Heart right ventricle (tissue), 16 donors: ENCODE measurements at regions not wholly inside any gene's neighbourhood (a gene's known extent, or its start where the extent isn't known, plus 50 kb on each side); places are given as distances from the start of the nearest gene placed in this dataset.

ENCODE experiments used
- ATAC-seq, 8 donors: fragments of 200-7000 bp; cut with Tn5 transposase; one replicate each; pipeline ENCODE4 v1.9.1; 2020; ENCODE audit warnings: mild to moderate bottlenecking in 8 of 8, moderate library complexity in 8 of 8, moderate number of reproducible peaks in 1 of 8
- DNase-seq, 2 donors: peaks; one replicate each; pipeline ENCODE4 v3.0.0-alpha.2; 2020
- H3K27ac ChIP-seq, 10 donors: fragments of 200-600 bp; sonication (generic) in 2 of 10; one replicate each; pipeline versions ENCODE4 v1.5.0 to v1.8.0; 2020 to 2022; ENCODE audit warnings: mild to moderate bottlenecking in 3 of 10
- H3K27me3 ChIP-seq, 7 donors: fragments of 200-600 bp; one replicate each; pipeline ENCODE4 v1.8.0; 2021 to 2022; ENCODE audit warnings: mild to moderate bottlenecking in 2 of 7
- H3K36me3 ChIP-seq, 9 donors: fragments of 200-600 bp; sonication (generic) in 1 of 9; one replicate each; pipeline versions ENCODE4 v1.5.0 to v1.8.0; 2020 to 2022; ENCODE audit warnings: mild to moderate bottlenecking in 2 of 9
- H3K4me1 ChIP-seq, 9 donors: fragments of 200-600 bp; sonication (generic) in 1 of 9; one replicate each; pipeline versions ENCODE4 v1.5.0 to v1.8.0; 2020 to 2022; ENCODE audit warnings: mild to moderate bottlenecking in 4 of 9
- H3K4me3 ChIP-seq, 10 donors: fragments of 200-600 bp; sonication (generic) in 2 of 10; one replicate each; pipeline versions ENCODE4 v1.5.0 to v1.8.0; 2020 to 2022; ENCODE audit warnings: mild to moderate bottlenecking in 7 of 10, moderate library complexity in 2 of 10
- H3K9me3 ChIP-seq, 11 donors: fragments of 200-600 bp in 10 of 11; sonication (generic) in 2 of 11; one replicate each; pipeline versions ENCODE4 v1.5.0 to v1.8.0; 2013 to 2022; ENCODE audit warnings: mild to moderate bottlenecking in 2 of 11, control low read depth in 1 of 11, moderate library complexity in 1 of 11
- WGBS, 2 donors: extraction: QIAGEN DNeasy Blood & Tissue Kit; methylation state at CpG; one replicate each; pipeline ENCODE4 v1.1.7; 2013; ENCODE audit warnings: inconsistent platforms in 1 of 2; 5-methylcytosine and 5-hydroxymethylcytosine counted together
- intact Hi-C, 10 donors: fragments of 100-400 bp; cut with DNase I; formaldehyde crosslinking; loops; one replicate each; pipeline versions ENCODE4 v1.11.1 to v1.14.2; 2022
- TF ChIP-seq, protein P1 (sequence below), 9 donors: fragments of 200-600 bp; sonication (generic) in 2 of 9; IDR thresholded peaks; one replicate each; pipeline versions ENCODE4 v1.5.0 to v1.8.0; 2021 to 2022; ENCODE audit warnings: antibody characterized with exemption in 9 of 9, mild to moderate bottlenecking in 5 of 9, moderate library complexity in 1 of 9
- donor health status: Arrhythmogenic right ventricular cardiomyopathy.
- donor health status: ischemic (EF 13 %, LVEDD 7.1; RV severe dilation, severe dysfunction).
- donor health status: healthy with polysubstance abuse.
- donor health status: DM: no; HTN: yes; CAD: no.
- donor health status: DM: no; HTN: no; CAD: no.
- donor health status: ischemic (EF 25% LVEDD 6.9; RV normal size, moderate dysfunction).
- donor health status: ischemic (EF 25% LVEDD 5.7; RV mildly dilated, moderate dysfunction).
- donor health status: healthy.
- donor health status: DM: yes; HTN: yes; CAD: no.
- donor health status: Ischemic cardiomyopathy.
- donor health status: ischemic (EF 35%, LVEDD 5.7; RV mildly dilated, moderate dysfunction).
- donor health status: nonischemic (EF 11% LVEDD 7.7; RV severe dilation, severe dysfunction).
- donor health status: DM: yes; HTN: yes; CAD: no.
- donor health status: PGD.
- donor health status: ischemic (EF 29% LVEDD 5.4; RV normal size, mild dysfunction).
- donor health status: nonischemic (EF 23%, LVEDD 6.1; RV moderate dilation, normal function).

DNA sequence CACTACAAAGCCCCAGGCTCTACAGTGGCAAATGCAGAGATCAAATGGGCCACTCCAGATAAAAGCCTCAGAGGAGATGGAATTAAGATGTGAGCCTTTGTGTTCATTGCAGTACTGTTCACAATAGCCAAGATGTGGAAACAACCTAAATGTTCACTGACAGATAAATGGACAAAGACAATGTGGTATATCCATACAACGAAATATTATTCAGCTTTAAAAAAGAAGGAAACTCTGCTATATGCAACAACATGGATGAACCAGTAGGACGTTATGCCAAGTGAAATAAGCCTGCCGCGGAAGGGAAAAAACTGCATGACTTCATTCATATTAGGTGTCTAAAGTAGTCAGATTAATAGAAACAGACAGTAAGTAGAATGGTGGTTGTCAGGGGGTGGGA is 170.5 kb upstream of the TBX20 start:
- Histone ChIP-seq H3K27me3 (no peaks in the 10 kb centered on the region), H3K36me3 (no peaks in the 10 kb centered on the region), H3K9me3 (peaks cover 0 to 16% (median 5%) of the 10 kb centered on the region in 11 donors), H3K4me3 (no peak overlapping the region), H3K4me1 (peaks cover 0 to 15% (median 0%) of the 10 kb centered on the region in 9 donors), H3K27ac (no peak overlapping the region)
- intact Hi-C loops: loop anchor here in 5 of 10 donors (1.0 to 10.0 kb wide), 9 partner anchors 90 to 220 kb away; partner anchors contain the start of gene TBX20 (in 1 of the 5)
- ATAC-seq (no peak), DNase-seq (no peak)
- WGBS, 2 donors: 75 to 92% methylated on average over 4 of the region's 4 CpGs
- TF ChIP-seq, protein P1, sequence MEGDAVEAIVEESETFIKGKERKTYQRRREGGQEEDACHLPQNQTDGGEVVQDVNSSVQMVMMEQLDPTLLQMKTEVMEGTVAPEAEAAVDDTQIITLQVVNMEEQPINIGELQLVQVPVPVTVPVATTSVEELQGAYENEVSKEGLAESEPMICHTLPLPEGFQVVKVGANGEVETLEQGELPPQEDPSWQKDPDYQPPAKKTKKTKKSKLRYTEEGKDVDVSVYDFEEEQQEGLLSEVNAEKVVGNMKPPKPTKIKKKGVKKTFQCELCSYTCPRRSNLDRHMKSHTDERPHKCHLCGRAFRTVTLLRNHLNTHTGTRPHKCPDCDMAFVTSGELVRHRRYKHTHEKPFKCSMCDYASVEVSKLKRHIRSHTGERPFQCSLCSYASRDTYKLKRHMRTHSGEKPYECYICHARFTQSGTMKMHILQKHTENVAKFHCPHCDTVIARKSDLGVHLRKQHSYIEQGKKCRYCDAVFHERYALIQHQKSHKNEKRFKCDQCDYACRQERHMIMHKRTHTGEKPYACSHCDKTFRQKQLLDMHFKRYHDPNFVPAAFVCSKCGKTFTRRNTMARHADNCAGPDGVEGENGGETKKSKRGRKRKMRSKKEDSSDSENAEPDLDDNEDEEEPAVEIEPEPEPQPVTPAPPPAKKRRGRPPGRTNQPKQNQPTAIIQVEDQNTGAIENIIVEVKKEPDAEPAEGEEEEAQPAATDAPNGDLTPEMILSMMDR (IDR thresholded peaks at IDR 0.05): no peak

GRCh38 chr7:35422715-35423114 is 168.8 kb upstream of the TBX20 start:
- Histone ChIP-seq H3K4me1 (peaks cover 0 to 27% (median 0%) of the 10 kb centered on the region in 9 donors), H3K36me3 (no peaks in the 10 kb centered on the region), H3K4me3 (no peak overlapping the region), H3K27ac (no peak overlapping the region), H3K9me3 (peaks cover 0 to 10% (median 5%) of the 10 kb centered on the region in 11 donors), H3K27me3 (peaks cover 0 to 2% (median 0%) of the 10 kb centered on the region in 7 donors)
- ATAC-seq (peak in 3 of 8 donors; percentile 35 to 75 (median 36)), DNase-seq (no peak)
- intact Hi-C loops: loop anchor here in 5 of 10 donors (2.0 to 10.0 kb wide), 8 partner anchors 92 to 218 kb away; partner anchors contain the start of gene TBX20 (in 1 of the 5)
- WGBS, 2 donors: 60 to 71% methylated on average over 2 of the region's 2 CpGs
- TF ChIP-seq, protein P1 (IDR thresholded peaks at IDR 0.05): no peak

DNA sequence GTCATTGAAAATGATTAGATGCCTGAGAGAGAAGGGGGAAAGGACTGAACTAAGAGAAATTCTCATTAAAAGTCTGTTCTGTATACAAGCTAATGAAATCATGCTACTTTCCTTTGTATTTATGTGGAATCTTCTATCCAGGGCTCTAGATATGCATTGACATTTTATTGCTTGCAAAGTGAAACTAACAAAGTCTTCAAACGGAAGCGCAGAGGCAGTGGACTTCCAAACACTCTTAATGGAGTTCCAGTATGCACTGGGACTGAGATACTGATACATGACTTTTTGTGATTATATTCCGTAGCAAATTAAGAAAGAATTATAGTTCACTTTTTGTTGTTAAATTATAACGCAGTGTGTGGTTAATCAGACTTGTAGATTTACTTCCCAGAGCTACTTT is 166.8 kb upstream of the TBX20 start:
- ATAC-seq: no peak
- TF ChIP-seq, protein P1 (IDR thresholded peaks at IDR 0.05): no peak
- H3K4me3 ChIP-seq: peak overlapping the region in 4 of 10 donors; percentile 16 to 39 (median 28)
- H3K9me3 ChIP-seq: no peaks in the 10 kb centered on the region
- no peak for DNase-seq
- WGBS, 2 donors: 16 to 23% methylated on average over 4 of the region's 4 CpGs
- H3K36me3 ChIP-seq: no peaks in the 10 kb centered on the region
- peaks cover 0 to 37% (median 11%) of the 10 kb centered on the region in 9 donors for H3K4me1 ChIP-seq
- peak overlapping the region in 6 of 10 donors; percentile 13 to 59 (median 34) for H3K27ac ChIP-seq
- intact Hi-C loops: loop anchor here in 5 of 10 donors (5.0 to 10.0 kb wide), 7 partner anchors 94 to 216 kb away; partner anchors contain the start of gene TBX20 (in 1 of the 5)
- H3K27me3 ChIP-seq: peaks cover 0 to 2% (median 0%) of the 10 kb centered on the region in 7 donors

DNA sequence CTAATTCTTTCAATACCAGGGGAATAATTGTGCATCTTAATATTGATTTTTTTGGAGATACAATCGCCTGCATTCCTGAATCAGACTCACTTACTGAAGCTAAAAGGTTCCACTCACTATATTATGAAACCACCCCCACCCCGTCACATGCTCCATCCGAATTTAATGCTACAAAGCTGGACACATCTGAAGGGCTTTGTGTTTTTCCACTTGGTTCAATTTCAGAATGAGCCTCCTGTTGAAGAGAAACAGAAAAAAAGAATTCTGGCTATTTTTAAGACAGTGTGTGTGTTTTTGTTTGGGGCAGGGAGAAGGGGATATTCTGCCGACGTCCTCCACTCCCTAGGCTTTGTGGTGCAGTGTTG is 165.5 kb upstream of the TBX20 start:
- no peaks in the 10 kb centered on the region for H3K9me3 ChIP-seq
- DNase-seq: no peak
- peak overlapping the region in 3 of 10 donors; percentile 20 to 38 (median 30) for H3K27ac ChIP-seq
- peaks cover 0 to 2% (median 0%) of the 10 kb centered on the region in 7 donors for H3K27me3 ChIP-seq
- no peak overlapping the region for H3K4me3 ChIP-seq
- ATAC-seq: peak in 1 of 8 donors; percentile 16
- peaks cover 0 to 50% (median 21%) of the 10 kb centered on the region in 9 donors for H3K4me1 ChIP-seq
- no peaks in the 10 kb centered on the region for H3K36me3 ChIP-seq
- TF ChIP-seq, protein P1 (IDR thresholded peaks at IDR 0.05): no peak
- intact Hi-C loops: loop anchor here in 5 of 10 donors (5.0 to 10.0 kb wide), 2 partner anchors 165 to 167 kb away; partner anchors contain the start of gene TBX20 (in 5 of the 5)
- WGBS, 2 donors: 43 to 44% methylated on average over 5 of the region's 5 CpGs
